Neural progenitor cell (in vitro differentiated cells): ENCODE measurements at regions not wholly inside any gene's neighbourhood (a gene's known extent, or its start where the extent isn't known, plus 50 kb on each side); places are given as distances from the start of the nearest gene placed in this dataset.

ENCODE experiments used
- DNase-seq: peaks from one replicate; pipeline ENCODE4 v3.0.0-alpha.2; 2016; ENCODE audit warnings: low spot score
- H2AFZ ChIP-seq: fragments of 200-600 bp; sonication (generic); replicated peaks from 2 replicates; pipeline ENCODE4 v1.6.1; 2016; ENCODE audit warnings: antibody characterized with exemption
- H3F3A ChIP-seq: fragments of 200-600 bp; sonication (generic); 2 replicates; pipeline ENCODE4 v1.6.1; 2016; ENCODE audit warnings: antibody characterized with exemption, low read depth
- H3K27ac ChIP-seq: fragments of 200-600 bp; sonication (generic); 2 replicates; pipeline ENCODE4 v1.5.1; 2016; ENCODE audit warnings: mild to moderate bottlenecking
- H3K27me3 ChIP-seq: fragments of 200-600 bp; sonication (generic); 2 replicates; pipeline ENCODE4 v1.6.1; 2016; ENCODE audit warnings: mild to moderate bottlenecking, moderate library complexity
- H3K36me3 ChIP-seq: fragments of 200-600 bp; sonication (generic); 2 replicates; pipeline ENCODE4 v1.5.1; 2016
- H3K4me1 ChIP-seq: fragments of 200-600 bp; sonication (generic); 2 replicates; pipeline ENCODE4 v1.6.1; 2016; ENCODE audit warnings: mixed run types
- H3K4me2 ChIP-seq: fragments of 200-600 bp; sonication (generic); 2 replicates; pipeline ENCODE4 v1.6.1; 2016
- H3K4me3 ChIP-seq: fragments of 200-600 bp; sonication (generic); 2 replicates; pipeline ENCODE4 v1.5.1; 2016
- H3K79me2 ChIP-seq: fragments of 200-600 bp; sonication (generic); 2 replicates; pipeline ENCODE4 v1.6.1; 2016; ENCODE audit warnings: low read depth
- H3K9ac ChIP-seq: fragments of 200-600 bp; sonication (generic); 2 replicates; pipeline ENCODE4 v1.6.1; 2016
- H3K9me3 ChIP-seq: fragments of 200-600 bp; sonication (generic); 2 replicates; pipeline ENCODE4 v1.5.1; 2016; ENCODE audit warnings: low read depth
- H4K20me1 ChIP-seq: fragments of 200-600 bp; sonication (generic); 2 replicates; pipeline ENCODE4 v1.6.1; 2016; ENCODE audit warnings: low read depth
- H3K27ac Mint-ChIP-seq: 3 replicates; pipeline ENCODE4 v1.8.0; 2021; ENCODE audit warnings: mixed read lengths
- H3K27me3 Mint-ChIP-seq: 2 replicates; pipeline ENCODE4 v1.8.0; 2022; ENCODE audit warnings: low read depth, mild to moderate bottlenecking, inconsistent platforms, moderate library complexity, mixed read lengths; ENCODE audit not compliant: insufficient read depth
- H3K36me3 Mint-ChIP-seq: 3 replicates; pipeline ENCODE4 v1.8.0; 2021; ENCODE audit warnings: mixed read lengths
- H3K4me1 Mint-ChIP-seq: 3 replicates; pipeline ENCODE4 v1.8.0; 2021; ENCODE audit warnings: mixed read lengths
- H3K4me3 Mint-ChIP-seq: 3 replicates; pipeline ENCODE4 v1.8.0; 2021; ENCODE audit warnings: mild to moderate bottlenecking, moderate library complexity, mixed read lengths
- H3K9me3 Mint-ChIP-seq: 3 replicates; pipeline ENCODE4 v1.8.0; 2020; ENCODE audit warnings: mixed read lengths
- CTCF ChIP-seq: fragments of 200-600 bp; sonication (generic); IDR thresholded peaks from 2 replicates; pipeline ENCODE4 v1.5.1; 2017; ENCODE audit warnings: antibody characterized with exemption, mild to moderate bottlenecking
- EZH2 ChIP-seq: fragments of 200-600 bp; sonication (generic); IDR thresholded peaks from 2 replicates; pipeline ENCODE4 v1.6.1; 2017; ENCODE audit warnings: antibody characterized with exemption, mild to moderate bottlenecking, moderate library complexity
- EZH2phosphoT487 ChIP-seq: fragments of 200-600 bp; sonication (generic); IDR thresholded peaks from 2 replicates; pipeline ENCODE4 v1.6.1; 2017; ENCODE audit warnings: antibody characterized with exemption

- Histone ChIP-seq H4K20me1 (no peaks in the 10 kb centered on the region), H3K27ac (no peak overlapping the region), H3K9me3 (no peaks in the 10 kb centered on the region), H2AFZ (no peak overlapping the region), H3F3A (peaks cover 9% of the 10 kb centered on the region), H3K4me3 (no peak overlapping the region), H3K79me2 (no peaks in the 10 kb centered on the region), H3K27me3 (peaks cover 18% of the 10 kb centered on the region), H3K36me3 (no peaks in the 10 kb centered on the region), H3K4me2 (no peak overlapping the region), H3K4me1 (peaks cover 9% of the 10 kb centered on the region), H3K9ac (no peak overlapping the region)
- no peak for TF ChIP-seq EZH2phosphoT487
- Mint-ChIP-seq H3K27ac (no peak overlapping the region), H3K4me1 (peaks cover under 1% of the 10 kb centered on the region), H3K27me3 (peaks cover 8% of the 10 kb centered on the region), H3K4me3 (no peak overlapping the region), H3K36me3 (no peaks in the 10 kb centered on the region), H3K9me3 (peaks cover 10% of the 10 kb centered on the region)
- no peak for DNase-seq
Measured at GRCh38 chr1:184237588-184237987, 149.2 kb upstream of the C1orf21 start.

GRCh38 chr1:184241446-184241845 lies 145.4 kb upstream of the C1orf21 start:
- Mint-ChIP-seq H3K27me3 (peaks cover 11% of the 10 kb centered on the region), H3K36me3 (no peaks in the 10 kb centered on the region), H3K9me3 (no peaks in the 10 kb centered on the region), H3K4me3 (no peak overlapping the region), H3K27ac (no peak overlapping the region), H3K4me1 (peaks cover 6% of the 10 kb centered on the region)
- no peak overlapping the region for H3K4me3 ChIP-seq
- H3K27ac ChIP-seq = no peak overlapping the region
- H2AFZ ChIP-seq = no peak overlapping the region
- peaks cover 18% of the 10 kb centered on the region for H3K27me3 ChIP-seq
- no peaks in the 10 kb centered on the region for H3K79me2 ChIP-seq
- H3K4me1 ChIP-seq = peaks cover 20% of the 10 kb centered on the region
- H3K4me2 ChIP-seq = no peak overlapping the region
- no peaks in the 10 kb centered on the region for H3K9me3 ChIP-seq
- no peaks in the 10 kb centered on the region for H3K36me3 ChIP-seq
- H3F3A ChIP-seq = peaks cover 17% of the 10 kb centered on the region
- DNase-seq = no peak
- TF ChIP-seq EZH2 (no peak), EZH2phosphoT487 (no peak), CTCF (no peak)
- H3K9ac ChIP-seq = no peak overlapping the region
- no peaks in the 10 kb centered on the region for H4K20me1 ChIP-seq

DNA sequence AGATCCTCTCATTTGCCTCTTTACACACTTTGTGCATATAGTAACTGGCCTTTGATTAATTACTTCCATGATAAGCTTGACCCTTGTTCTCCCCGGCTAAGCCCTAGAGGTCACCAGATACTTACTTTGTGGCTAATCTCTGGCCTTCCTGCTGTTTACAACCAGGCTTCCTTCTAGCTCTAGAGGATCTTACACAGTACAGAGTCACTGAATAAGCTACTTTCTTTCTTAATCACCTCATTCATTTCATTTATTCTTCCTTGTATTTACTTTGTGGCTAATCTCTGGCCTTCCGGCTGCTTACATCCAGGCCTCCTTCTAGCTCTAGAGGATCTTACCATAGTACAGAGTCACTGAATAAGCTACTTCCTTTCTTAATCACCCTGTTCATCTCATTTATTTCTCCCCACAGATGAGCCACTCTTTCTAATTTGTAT lies 144.3 kb upstream of the C1orf21 start:
- no peaks in the 10 kb centered on the region for H3K9me3 Mint-ChIP-seq
- Histone ChIP-seq H4K20me1 (no peaks in the 10 kb centered on the region), H3K27me3 (peaks cover 18% of the 10 kb centered on the region), H3F3A (peaks cover 17% of the 10 kb centered on the region), H3K9ac (no peak overlapping the region), H3K4me1 (peaks cover 20% of the 10 kb centered on the region), H3K9me3 (no peaks in the 10 kb centered on the region), H3K4me3 (no peak overlapping the region), H3K4me2 (peak overlapping the region; percentile 43), H3K36me3 (no peaks in the 10 kb centered on the region), H3K27ac (no peak overlapping the region), H2AFZ (no peak overlapping the region), H3K79me2 (no peaks in the 10 kb centered on the region)
- TF ChIP-seq EZH2 (no peak), EZH2phosphoT487 (peak; percentile 90), CTCF (peak; percentile 50)
- no peak overlapping the region for H3K4me3 Mint-ChIP-seq
- DNase-seq = peak; percentile 77
- peaks cover 6% of the 10 kb centered on the region for H3K4me1 Mint-ChIP-seq
- no peaks in the 10 kb centered on the region for H3K36me3 Mint-ChIP-seq
- peaks cover 11% of the 10 kb centered on the region for H3K27me3 Mint-ChIP-seq
- H3K27ac Mint-ChIP-seq = no peak overlapping the region

GRCh38 chr1:184244962-184245361 lies 141.9 kb upstream of the C1orf21 start:
- no peak for DNase-seq
- Mint-ChIP-seq H3K4me3 (no peak overlapping the region), H3K36me3 (no peaks in the 10 kb centered on the region), H3K27me3 (peaks cover 9% of the 10 kb centered on the region), H3K4me1 (peaks cover 6% of the 10 kb centered on the region), H3K27ac (no peak overlapping the region), H3K9me3 (peaks cover 2% of the 10 kb centered on the region)
- H3K9me3 ChIP-seq = no peaks in the 10 kb centered on the region
- no peak overlapping the region for H2AFZ ChIP-seq
- peaks cover 18% of the 10 kb centered on the region for H3K27me3 ChIP-seq
- TF ChIP-seq CTCF = no peak
- TF ChIP-seq EZH2 = no peak
- no peak for TF ChIP-seq EZH2phosphoT487
- no peaks in the 10 kb centered on the region for H4K20me1 ChIP-seq
- no peaks in the 10 kb centered on the region for H3K36me3 ChIP-seq
- no peak overlapping the region for H3K4me3 ChIP-seq
- no peaks in the 10 kb centered on the region for H3K79me2 ChIP-seq
- H3K4me2 ChIP-seq = no peak overlapping the region
- H3K27ac ChIP-seq = no peak overlapping the region
- no peak overlapping the region for H3K9ac ChIP-seq
- peaks cover 17% of the 10 kb centered on the region for H3F3A ChIP-seq
- H3K4me1 ChIP-seq = peaks cover 20% of the 10 kb centered on the region
